ENCODE measurements at regions not wholly inside any gene's neighbourhood (a gene's known extent, or its start where the extent isn't known, plus 50 kb on each side); places are given as distances from the start of the nearest gene placed in this dataset.

DNA sequence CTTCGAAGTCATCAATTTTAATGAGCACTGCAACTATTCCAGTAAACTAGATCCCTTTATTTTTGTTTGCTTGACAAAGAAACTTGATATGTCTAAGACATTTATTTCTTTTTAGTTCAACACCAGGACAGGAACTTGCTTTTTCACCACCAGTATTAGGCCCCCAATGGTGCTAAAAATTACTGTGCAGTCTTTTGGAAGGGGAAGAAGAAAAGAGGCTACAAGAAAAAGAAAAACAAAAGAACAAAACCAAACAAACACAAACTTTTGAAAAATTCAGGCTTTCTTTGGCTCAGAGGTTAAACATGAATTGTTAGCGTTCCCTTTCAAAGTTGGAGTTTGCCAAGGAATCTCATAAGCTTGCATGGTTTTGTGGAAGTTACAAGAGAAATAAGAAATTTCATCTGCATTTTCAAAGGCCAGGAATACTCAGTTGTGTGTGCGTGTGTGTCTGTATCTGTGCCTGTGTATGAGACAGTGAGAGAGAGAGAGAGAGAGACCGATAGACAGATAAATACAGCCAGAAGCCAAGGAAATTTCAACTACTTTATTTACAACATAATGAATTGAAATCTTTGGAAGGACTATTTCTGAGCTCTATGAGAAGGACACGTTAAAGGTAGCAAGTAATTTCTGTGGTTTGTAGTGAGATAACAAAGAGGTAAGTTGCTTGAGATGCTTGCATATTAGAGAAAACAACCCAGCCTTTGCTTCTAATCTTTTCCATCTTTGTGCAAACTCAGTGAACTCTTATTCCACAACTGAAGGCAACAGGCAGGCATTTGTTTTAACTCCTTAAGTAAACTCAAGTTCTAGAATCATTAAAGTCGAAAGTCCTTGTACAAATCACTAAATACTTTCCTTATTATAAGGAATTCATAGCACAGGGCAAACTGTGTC, 171.0 kb upstream of the CITED2 start (continued):
- TF ChIP-seq TFAM (CRISPR knock-in tag; conservative IDR thresholded peaks at IDR 0.05), result no peak
- no peak for TF ChIP-seq ZNF431 (CRISPR knock-in tag; IDR thresholded peaks at IDR 0.05)
- TF ChIP-seq HSF4 (CRISPR knock-in tag; IDR thresholded peaks at IDR 0.05; ENCODE audit: borderline replicate concordance), result 0 out of 2 replicates have a peak, but pooled peaks have one; percentile 17
- no peak for TF ChIP-seq TEAD2 (tag; IDR thresholded peaks at IDR 0.05)
- 0 out of 2 replicates have a peak, but pooled peaks have one; percentile 31 for TF ChIP-seq TRIM28 (IDR thresholded peaks at IDR 0.05)
- TF ChIP-seq FOXJ3 (CRISPR knock-in tag; IDR thresholded peaks at IDR 0.05), result no peak
- TF ChIP-seq, protein P1, sequence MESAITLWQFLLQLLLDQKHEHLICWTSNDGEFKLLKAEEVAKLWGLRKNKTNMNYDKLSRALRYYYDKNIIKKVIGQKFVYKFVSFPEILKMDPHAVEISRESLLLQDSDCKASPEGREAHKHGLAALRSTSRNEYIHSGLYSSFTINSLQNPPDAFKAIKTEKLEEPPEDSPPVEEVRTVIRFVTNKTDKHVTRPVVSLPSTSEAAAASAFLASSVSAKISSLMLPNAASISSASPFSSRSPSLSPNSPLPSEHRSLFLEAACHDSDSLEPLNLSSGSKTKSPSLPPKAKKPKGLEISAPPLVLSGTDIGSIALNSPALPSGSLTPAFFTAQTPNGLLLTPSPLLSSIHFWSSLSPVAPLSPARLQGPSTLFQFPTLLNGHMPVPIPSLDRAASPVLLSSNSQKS (CRISPR knock-in tag; IDR thresholded peaks at IDR 0.05), result no peak
- TF ChIP-seq ZNF75A (CRISPR knock-in tag; IDR thresholded peaks at IDR 0.05), result no peak
- no peak for TF ChIP-seq BRF1 (IDR thresholded peaks at IDR 0.05; ENCODE audit: borderline replicate concordance, extremely low read depth, insufficient read length)
- TF ChIP-seq BDP1 (IDR thresholded peaks at IDR 0.05; ENCODE audit: insufficient read depth, insufficient read length), result no peak
- no peak for TF ChIP-seq ZNF239 (CRISPR knock-in tag; IDR thresholded peaks at IDR 0.05)
- TF ChIP-seq, protein P2, sequence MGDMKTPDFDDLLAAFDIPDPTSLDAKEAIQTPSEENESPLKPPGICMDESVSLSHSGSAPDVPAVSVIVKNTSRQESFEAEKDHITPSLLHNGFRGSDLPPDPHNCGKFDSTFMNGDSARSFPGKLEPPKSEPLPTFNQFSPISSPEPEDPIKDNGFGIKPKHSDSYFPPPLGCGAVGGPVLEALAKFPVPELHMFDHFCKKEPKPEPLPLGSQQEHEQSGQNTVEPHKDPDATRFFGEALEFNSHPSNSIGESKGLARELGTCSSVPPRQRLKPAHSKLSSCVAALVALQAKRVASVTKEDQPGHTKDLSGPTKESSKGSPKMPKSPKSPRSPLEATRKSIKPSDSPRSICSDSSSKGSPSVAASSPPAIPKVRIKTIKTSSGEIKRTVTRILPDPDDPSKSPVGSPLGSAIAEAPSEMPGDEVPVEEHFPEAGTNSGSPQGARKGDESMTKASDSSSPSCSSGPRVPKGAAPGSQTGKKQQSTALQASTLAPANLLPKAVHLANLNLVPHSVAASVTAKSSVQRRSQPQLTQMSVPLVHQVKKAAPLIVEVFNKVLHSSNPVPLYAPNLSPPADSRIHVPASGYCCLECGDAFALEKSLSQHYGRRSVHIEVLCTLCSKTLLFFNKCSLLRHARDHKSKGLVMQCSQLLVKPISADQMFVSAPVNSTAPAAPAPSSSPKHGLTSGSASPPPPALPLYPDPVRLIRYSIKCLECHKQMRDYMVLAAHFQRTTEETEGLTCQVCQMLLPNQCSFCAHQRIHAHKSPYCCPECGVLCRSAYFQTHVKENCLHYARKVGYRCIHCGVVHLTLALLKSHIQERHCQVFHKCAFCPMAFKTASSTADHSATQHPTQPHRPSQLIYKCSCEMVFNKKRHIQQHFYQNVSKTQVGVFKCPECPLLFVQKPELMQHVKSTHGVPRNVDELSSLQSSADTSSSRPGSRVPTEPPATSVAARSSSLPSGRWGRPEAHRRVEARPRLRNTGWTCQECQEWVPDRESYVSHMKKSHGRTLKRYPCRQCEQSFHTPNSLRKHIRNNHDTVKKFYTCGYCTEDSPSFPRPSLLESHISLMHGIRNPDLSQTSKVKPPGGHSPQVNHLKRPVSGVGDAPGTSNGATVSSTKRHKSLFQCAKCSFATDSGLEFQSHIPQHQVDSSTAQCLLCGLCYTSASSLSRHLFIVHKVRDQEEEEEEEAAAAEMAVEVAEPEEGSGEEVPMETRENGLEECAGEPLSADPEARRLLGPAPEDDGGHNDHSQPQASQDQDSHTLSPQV (IDR thresholded peaks at IDR 0.05), result peak; percentile 47
- no peak for TF ChIP-seq GABPA (tag; conservative IDR thresholded peaks at IDR 0.05; ENCODE audit: low read depth)
- TF ChIP-seq ILK (tag; IDR thresholded peaks at IDR 0.05; ENCODE audit: borderline replicate concordance, low read depth), result no peak
- no peak for TF ChIP-seq LARP7 (IDR thresholded peaks at IDR 0.05)
- TF ChIP-seq, protein P3, sequence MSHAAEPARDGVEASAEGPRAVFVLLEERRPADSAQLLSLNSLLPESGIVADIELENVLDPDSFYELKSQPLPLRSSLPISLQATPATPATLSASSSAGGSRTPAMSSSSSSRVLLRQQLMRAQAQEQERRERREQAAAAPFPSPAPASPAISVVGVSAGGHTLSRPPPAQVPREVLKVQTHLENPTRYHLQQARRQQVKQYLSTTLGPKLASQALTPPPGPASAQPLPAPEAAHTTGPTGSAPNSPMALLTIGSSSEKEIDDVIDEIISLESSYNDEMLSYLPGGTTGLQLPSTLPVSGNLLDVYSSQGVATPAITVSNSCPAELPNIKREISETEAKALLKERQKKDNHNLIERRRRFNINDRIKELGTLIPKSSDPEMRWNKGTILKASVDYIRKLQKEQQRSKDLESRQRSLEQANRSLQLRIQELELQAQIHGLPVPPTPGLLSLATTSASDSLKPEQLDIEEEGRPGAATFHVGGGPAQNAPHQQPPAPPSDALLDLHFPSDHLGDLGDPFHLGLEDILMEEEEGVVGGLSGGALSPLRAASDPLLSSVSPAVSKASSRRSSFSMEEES (CRISPR knock-in tag; IDR thresholded peaks at IDR 0.05), result no peak

Measured in K562 (cell line).